ENCODE measurements at regions not wholly inside any gene's neighbourhood (a gene's known extent, or its start where the extent isn't known, plus 50 kb on each side); places are given as distances from the start of the nearest gene placed in this dataset.

GRCh38 chr19:30670011-30670329 lies 297.8 kb downstream of the ZNF536 start:
- no peak for TF ChIP-seq CTCF (IDR thresholded peaks at IDR 0.05)
- TF ChIP-seq POLR2A (IDR thresholded peaks at IDR 0.05): no peak

All from adrenal gland (tissue), 5 donors.